ENCODE measurements at regions not wholly inside any gene's neighbourhood (a gene's known extent, or its start where the extent isn't known, plus 50 kb on each side); places are given as distances from the start of the nearest gene placed in this dataset.
"Not testable (repeated sequence)": the region's sequence is repeated elsewhere in the genome, so short reads cannot be mapped to it uniquely, and the experiment has no call there.

DNA sequence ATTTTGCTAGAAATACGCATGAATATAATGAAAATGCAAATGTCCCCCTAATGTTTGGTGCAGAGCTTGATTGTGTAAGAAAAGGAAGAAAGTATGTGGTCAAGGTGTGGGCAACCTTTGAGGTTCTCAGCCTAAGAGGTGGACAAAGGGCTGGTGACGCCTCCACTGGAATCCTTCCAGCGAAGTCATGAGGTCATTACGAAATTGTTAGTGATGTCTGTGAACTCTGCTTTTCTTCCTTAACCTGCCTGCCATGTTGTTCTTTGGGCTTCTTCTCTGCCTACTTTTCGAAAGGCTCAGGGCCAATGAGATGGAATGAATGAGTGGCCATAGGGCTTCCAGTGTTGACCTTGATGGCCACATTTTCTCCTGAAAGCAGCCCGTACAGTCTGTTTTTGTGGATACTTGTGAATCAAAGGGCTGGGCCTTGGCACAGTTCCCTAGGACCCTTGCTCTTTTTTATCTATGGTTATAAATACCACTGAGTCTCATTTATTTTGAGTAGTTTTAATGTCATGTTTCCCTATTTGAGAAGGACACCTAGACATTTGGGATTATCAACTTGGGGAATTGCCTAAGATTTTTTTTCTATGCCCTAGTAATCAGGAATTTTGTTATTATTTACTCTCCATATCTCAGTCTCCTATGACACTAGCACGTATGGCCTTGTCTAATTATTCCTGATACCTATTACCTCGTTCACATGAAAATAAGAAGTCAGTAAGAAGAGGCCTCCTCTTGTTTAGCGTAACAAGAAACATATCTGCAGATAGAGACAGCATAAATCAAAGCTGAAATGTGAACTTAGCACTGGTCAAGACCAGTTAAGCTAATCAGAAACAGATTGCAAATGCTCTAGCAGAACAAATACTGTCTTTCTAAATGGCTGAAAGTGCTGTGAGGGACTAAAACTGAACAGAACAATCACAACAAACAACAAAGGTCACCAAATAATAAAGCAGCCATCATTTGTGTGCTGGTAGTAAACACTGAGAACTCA, 334.6 kb downstream of the BCL2L11 start:
- intact Hi-C loops (cut with DNase I, micrococcal nuclease); POLR2A ChIA-PET: not testable (repeated sequence)

GRCh38 chr2:111457191-111457590, 336.5 kb downstream of the BCL2L11 start:
- H3K27ac Mint-ChIP-seq; POLR2A ChIA-PET; ATAC-seq; CTCF ChIA-PET; H3K9me3 Mint-ChIP-seq (ENCODE audit: low read depth); H3K27me3 Mint-ChIP-seq; H3K4me3 Mint-ChIP-seq; intact Hi-C loops (cut with DNase I, micrococcal nuclease); H3K36me3 Mint-ChIP-seq (ENCODE audit: low read depth); H3K4me1 Mint-ChIP-seq; DNase-seq: not testable (repeated sequence)

More for the DNA sequence above, 334.6 kb downstream of the BCL2L11 start:
- ATAC-seq; H3K4me3 Mint-ChIP-seq; CTCF ChIA-PET; H3K27me3 Mint-ChIP-seq; H3K36me3 Mint-ChIP-seq (ENCODE audit: low read depth); DNase-seq; H3K4me1 Mint-ChIP-seq; H3K9me3 Mint-ChIP-seq (ENCODE audit: low read depth): not testable (repeated sequence)
- H3K27ac Mint-ChIP-seq, result peak overlapping the region; percentile 6

DNA sequence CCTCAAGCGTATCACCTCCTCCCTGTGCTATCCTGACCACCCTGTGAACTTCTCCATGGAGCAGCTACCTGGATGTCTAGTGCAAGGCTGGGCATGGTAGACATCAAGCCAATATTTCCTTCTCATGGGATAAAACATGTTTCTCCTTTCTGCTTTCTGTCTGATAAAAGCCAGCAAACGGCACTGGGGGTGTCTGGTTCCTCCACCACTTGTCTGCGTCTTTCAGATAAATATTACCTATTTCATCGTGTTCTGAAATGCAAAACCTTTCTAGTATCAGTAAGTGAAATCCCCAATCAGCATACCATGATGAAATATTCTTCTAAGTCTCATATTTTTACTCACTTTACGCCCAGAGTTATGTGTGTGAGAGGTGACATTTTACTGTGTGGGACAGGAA, 340.2 kb downstream of the BCL2L11 start:
- H3K9me3 Mint-ChIP-seq (ENCODE audit: low read depth); H3K27ac Mint-ChIP-seq; CTCF ChIA-PET; H3K4me3 Mint-ChIP-seq; ATAC-seq; H3K27me3 Mint-ChIP-seq; POLR2A ChIA-PET; intact Hi-C loops (cut with DNase I, micrococcal nuclease); H3K36me3 Mint-ChIP-seq (ENCODE audit: low read depth); DNase-seq: not testable (repeated sequence)
- H3K4me1 Mint-ChIP-seq, result peaks cover 11% of the 10 kb centered on the region

DNA sequence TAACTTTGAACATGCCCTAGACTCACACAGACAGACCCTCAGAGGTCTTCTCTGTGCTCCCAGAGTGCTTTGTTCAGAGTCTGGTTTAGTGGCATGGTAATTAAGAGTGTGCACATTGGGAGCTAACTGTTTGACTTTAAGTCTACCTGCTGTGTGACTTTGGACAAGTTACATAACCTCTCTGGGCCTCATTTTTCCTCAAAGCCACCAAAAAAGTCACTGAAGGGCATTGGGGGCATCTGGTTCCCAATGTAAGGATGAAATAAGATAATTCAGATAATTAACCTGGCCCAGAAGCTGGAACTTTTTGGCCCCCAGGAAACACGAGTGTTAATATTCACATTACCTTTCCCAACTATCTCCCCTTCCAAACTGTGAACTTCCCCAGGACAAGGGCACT, 341.1 kb downstream of the BCL2L11 start:
- H3K4me3 Mint-ChIP-seq; CTCF ChIA-PET; H3K9me3 Mint-ChIP-seq (ENCODE audit: low read depth); DNase-seq; H3K36me3 Mint-ChIP-seq (ENCODE audit: low read depth); intact Hi-C loops (cut with DNase I, micrococcal nuclease); H3K27me3 Mint-ChIP-seq; POLR2A ChIA-PET; H3K27ac Mint-ChIP-seq; ATAC-seq: not testable (repeated sequence)
- peaks cover 15% of the 10 kb centered on the region for H3K4me1 Mint-ChIP-seq

GRCh38 chr2:111462572-111462971, 341.9 kb downstream of the BCL2L11 start:
- H3K36me3 Mint-ChIP-seq (ENCODE audit: low read depth); H3K27ac Mint-ChIP-seq; H3K9me3 Mint-ChIP-seq (ENCODE audit: low read depth); H3K27me3 Mint-ChIP-seq; DNase-seq; POLR2A ChIA-PET; ATAC-seq; CTCF ChIA-PET; H3K4me3 Mint-ChIP-seq; intact Hi-C loops (cut with DNase I, micrococcal nuclease): not testable (repeated sequence)
- H3K4me1 Mint-ChIP-seq, result peaks cover 17% of the 10 kb centered on the region

DNA sequence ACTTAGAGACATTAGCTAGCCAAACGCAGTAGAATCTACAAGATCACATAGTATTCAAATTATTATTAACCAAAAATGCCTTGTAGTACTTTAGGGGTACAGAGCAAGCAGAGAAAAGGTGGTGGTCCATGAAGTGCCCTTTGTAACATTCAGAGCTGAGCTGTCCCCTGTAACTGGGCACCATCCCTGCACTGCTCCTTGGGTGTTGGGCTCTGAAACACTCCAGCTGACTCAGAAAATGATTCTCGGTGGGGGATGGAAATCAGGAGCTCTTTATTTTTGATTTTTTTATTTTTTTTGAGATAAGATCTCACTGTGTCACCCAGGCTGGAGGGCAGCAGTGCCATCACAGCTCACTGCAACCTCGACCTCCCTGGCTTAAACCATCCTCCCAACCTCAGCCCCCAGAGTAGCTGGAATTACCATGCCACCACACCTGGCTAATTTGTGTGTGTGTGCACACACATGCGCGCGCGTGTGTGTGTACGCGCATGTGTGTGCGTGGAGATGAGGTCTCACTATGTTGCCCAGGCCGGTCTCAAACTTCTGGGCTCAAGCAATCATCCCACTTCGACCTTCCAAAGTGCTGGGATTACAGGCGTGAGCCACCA, 342.6 kb downstream of the BCL2L11 start:
- POLR2A ChIA-PET; CTCF ChIA-PET; H3K27me3 Mint-ChIP-seq; H3K4me3 Mint-ChIP-seq; intact Hi-C loops (cut with DNase I, micrococcal nuclease); H3K36me3 Mint-ChIP-seq (ENCODE audit: low read depth); H3K9me3 Mint-ChIP-seq (ENCODE audit: low read depth): not testable (repeated sequence)
- Mint-ChIP-seq H3K4me1 (peaks cover 17% of the 10 kb centered on the region), H3K27ac (peak overlapping the region; percentile 70)
- ATAC-seq, result peak; percentile 47
- DNase-seq, result peak; percentile 41

DNA sequence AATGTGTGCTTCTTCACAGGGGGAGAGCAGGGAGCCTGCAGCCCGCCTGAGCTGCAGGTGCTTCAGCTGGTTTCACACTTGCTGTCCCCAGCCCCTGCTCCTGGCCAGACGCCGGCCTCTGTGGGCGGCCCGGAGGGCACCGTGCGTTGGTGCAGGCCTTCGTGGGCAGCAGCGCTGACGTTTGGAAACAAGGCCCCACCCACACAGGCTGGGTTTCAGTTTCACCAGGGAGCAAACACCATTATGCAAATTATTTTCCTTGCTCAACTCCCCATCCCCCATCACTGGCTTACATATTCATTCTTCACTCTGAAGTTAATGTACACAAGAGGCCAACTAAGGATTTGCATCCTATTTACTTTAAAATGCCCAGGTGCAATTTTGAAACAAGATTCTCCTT, 343.2 kb downstream of the BCL2L11 start:
- ATAC-seq (peak; percentile 63), DNase-seq (peak; percentile 39)
- H3K27me3 Mint-ChIP-seq; CTCF ChIA-PET; intact Hi-C loops (cut with DNase I, micrococcal nuclease); H3K4me3 Mint-ChIP-seq; H3K27ac Mint-ChIP-seq; H3K36me3 Mint-ChIP-seq (ENCODE audit: low read depth); POLR2A ChIA-PET; H3K9me3 Mint-ChIP-seq (ENCODE audit: low read depth): not testable (repeated sequence)
- H3K4me1 Mint-ChIP-seq, result peaks cover 17% of the 10 kb centered on the region

- H3K4me3 Mint-ChIP-seq; H3K9me3 Mint-ChIP-seq (ENCODE audit: low read depth); H3K27me3 Mint-ChIP-seq; H3K36me3 Mint-ChIP-seq (ENCODE audit: low read depth); H3K27ac Mint-ChIP-seq; DNase-seq; ATAC-seq; POLR2A ChIA-PET; CTCF ChIA-PET; intact Hi-C loops (cut with DNase I, micrococcal nuclease): not testable (repeated sequence)
- H3K4me1 Mint-ChIP-seq, result peaks cover 17% of the 10 kb centered on the region
Measured at GRCh38 chr2:111464367-111464766, 343.7 kb downstream of the BCL2L11 start.

DNA sequence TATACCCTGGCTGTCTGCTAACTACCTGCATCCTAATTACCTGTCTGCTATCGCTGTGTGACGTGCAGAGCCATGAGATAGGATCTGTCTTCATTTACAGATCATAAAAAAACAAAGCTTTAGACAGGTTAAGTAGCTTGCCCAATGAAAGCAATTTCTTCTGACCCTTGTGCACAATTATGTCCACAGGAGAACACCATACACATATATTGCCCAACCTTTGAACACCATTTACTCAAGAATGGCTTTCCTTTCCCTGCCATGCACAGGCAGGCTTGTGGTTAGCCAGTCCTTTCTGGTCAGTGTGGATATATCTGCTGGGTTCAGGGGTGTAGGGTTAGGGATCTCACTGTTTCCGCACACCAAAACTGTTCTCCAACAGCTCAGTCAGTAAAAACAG, 344.8 kb downstream of the BCL2L11 start:
- DNase-seq, POLR2A ChIA-PET: not testable (repeated sequence)

DNA sequence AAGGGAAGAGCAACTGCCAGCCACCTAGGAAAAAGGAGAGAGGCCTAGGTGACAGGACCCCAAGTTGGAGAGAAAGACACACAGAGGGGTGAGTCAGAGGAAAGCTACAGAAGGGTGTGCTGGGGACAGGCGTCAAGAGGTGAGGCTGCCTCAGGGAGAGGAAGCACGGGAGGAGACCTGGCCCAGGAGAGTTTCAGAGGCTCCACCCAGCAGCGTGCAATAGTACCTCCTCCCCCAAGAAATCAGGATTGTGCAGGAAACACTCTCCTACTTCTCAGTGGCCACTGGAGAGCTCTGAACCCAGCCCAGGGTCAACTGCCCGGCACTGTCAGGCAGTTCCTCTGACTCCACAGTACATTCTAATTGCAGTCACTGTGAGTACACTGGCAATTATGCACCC, 346.0 kb downstream of the BCL2L11 start:
- POLR2A ChIA-PET; H3K27me3 Mint-ChIP-seq; DNase-seq; H3K9me3 Mint-ChIP-seq (ENCODE audit: low read depth); H3K27ac Mint-ChIP-seq; H3K4me3 Mint-ChIP-seq; CTCF ChIA-PET; H3K36me3 Mint-ChIP-seq (ENCODE audit: low read depth); intact Hi-C loops (cut with DNase I, micrococcal nuclease): not testable (repeated sequence)
- ATAC-seq, result peak; percentile 70
- H3K4me1 Mint-ChIP-seq, result peaks cover 17% of the 10 kb centered on the region

More for the DNA sequence above, 344.8 kb downstream of the BCL2L11 start:
- H3K4me3 Mint-ChIP-seq; ATAC-seq; intact Hi-C loops (cut with DNase I, micrococcal nuclease); CTCF ChIA-PET; H3K9me3 Mint-ChIP-seq (ENCODE audit: low read depth); H3K27ac Mint-ChIP-seq; H3K36me3 Mint-ChIP-seq (ENCODE audit: low read depth); H3K27me3 Mint-ChIP-seq: not testable (repeated sequence)
- H3K4me1 Mint-ChIP-seq, result peaks cover 17% of the 10 kb centered on the region

DNA sequence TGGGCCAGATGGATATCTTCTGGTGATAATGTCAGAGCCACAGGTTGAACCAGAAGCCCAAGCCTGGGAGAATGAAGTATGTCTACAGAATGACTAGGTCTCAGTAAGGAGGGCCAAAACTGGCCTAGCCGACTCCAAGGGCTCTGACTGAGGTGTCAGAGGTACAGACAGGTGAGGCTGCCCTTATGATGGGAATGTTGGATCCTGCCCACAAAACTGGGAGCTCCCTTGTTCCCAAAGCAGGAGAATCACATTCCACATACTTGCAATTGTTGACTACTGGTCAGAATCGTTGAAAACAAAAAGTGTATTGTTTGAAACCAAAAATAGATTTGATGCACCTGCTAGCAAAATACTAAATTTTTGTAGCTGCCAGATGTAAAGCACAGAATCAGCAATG, 350.2 kb downstream of the BCL2L11 start:
- H3K4me3 Mint-ChIP-seq; H3K9me3 Mint-ChIP-seq (ENCODE audit: low read depth); ATAC-seq; POLR2A ChIA-PET; H3K27ac Mint-ChIP-seq; H3K27me3 Mint-ChIP-seq; DNase-seq; intact Hi-C loops (cut with DNase I, micrococcal nuclease); CTCF ChIA-PET; H3K36me3 Mint-ChIP-seq (ENCODE audit: low read depth): not testable (repeated sequence)
- H3K4me1 Mint-ChIP-seq, result peaks cover 19% of the 10 kb centered on the region

Measured in activated CD4-positive, alpha-beta T cell treated with anti-CD3 and anti-CD28 coated beads for 36 hours (primary cell).